ENCODE measurements at regions not wholly inside any gene's neighbourhood (a gene's known extent, or its start where the extent isn't known, plus 50 kb on each side); places are given as distances from the start of the nearest gene placed in this dataset.

DNA sequence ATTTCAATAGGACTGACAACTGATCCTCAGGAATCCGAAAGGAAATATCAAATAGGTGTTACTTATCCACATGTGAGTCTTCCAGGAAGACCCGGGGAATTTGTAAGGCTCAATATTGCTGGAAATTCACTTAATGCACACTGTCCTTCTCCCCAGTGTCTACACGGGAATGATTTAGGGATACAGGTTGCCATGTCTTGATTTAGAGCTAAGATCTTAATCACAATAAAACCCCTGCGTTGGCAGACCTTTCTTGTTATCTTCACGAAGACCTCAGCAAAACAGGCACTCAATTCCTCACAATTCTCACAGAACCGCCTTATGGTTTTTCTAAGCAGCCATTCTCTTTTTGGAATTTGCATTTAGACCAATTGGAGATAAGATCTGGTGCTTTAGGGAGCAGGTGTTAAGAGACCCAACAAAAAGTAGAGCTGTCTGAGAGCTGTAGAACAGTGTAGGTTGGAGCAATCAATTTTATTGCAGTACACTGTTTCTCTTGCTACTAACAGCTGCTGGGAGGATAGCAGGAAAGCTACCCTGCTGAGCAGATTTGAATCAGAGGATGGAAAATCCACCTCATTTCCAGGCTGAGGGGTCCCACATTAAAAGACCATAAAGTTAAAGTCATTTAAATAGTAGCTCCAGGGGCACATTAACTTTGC, 925.7 kb downstream of the EPHA3 start:
- Mint-ChIP-seq H3K4me1 (no peaks in the 10 kb centered on the region), H3K27ac (no peak overlapping the region), H3K36me3 (no peaks in the 10 kb centered on the region), H3K4me3 (no peak overlapping the region), H3K9me3 (peaks cover 0 to 6% (median 4%) of the 10 kb centered on the region in 7 donors), H3K27me3 (ENCODE audit: low read depth in 3 of 3) (no peaks in the 10 kb centered on the region)
- Histone ChIP-seq H3K79me2 (ENCODE audit: insufficient read depth, low read length) (no peaks in the 10 kb centered on the region), H3K4me2 (replicated peaks; ENCODE audit: extremely low read depth, low read length, poor library complexity, severe bottlenecking) (no peak overlapping the region), H3K4me1 (ENCODE audit: control insufficient read depth in 1 of 2, insufficient read depth in 2 of 2, low read length in 2 of 2) (no peaks in the 10 kb centered on the region), H3K27me3 (ENCODE audit: control insufficient read depth in 2 of 2, insufficient read depth in 2 of 2, low read length in 2 of 2) (no peaks in the 10 kb centered on the region), H3K27ac (ENCODE audit: low read depth in 1 of 2, low read length in 2 of 2) (no peak overlapping the region), H2AFZ (ENCODE audit: insufficient read depth, low read depth, low read length, poor library complexity, severe bottlenecking) (no peak overlapping the region), H3K36me3 (replicated peaks in 1 of 2; ENCODE audit: control insufficient read depth in 1 of 2, insufficient read depth in 2 of 2, low read length in 2 of 2) (no peaks in the 10 kb centered on the region), H3K9me3 (replicated peaks in 1 of 2; ENCODE audit: control insufficient read depth in 1 of 2, insufficient read depth in 1 of 2, low read length in 2 of 2) (peaks cover 0 to 3% of the 10 kb centered on the region in 2 donors), H3K9ac (ENCODE audit: insufficient read depth, low read length, poor library complexity, severe bottlenecking) (no peak overlapping the region), H3K4me3 (replicated peaks in 1 of 3; ENCODE audit: low read depth in 2 of 3, low read length in 3 of 3) (no peak overlapping the region), H4K20me1 (ENCODE audit: insufficient read depth, low read length) (no peaks in the 10 kb centered on the region)
- whole genome bisulfite sequencing (ENCODE audit: insufficient coverage): 92% methylated on average over 2 of the region's 6 CpGs
- TF ChIP-seq, protein P1, sequence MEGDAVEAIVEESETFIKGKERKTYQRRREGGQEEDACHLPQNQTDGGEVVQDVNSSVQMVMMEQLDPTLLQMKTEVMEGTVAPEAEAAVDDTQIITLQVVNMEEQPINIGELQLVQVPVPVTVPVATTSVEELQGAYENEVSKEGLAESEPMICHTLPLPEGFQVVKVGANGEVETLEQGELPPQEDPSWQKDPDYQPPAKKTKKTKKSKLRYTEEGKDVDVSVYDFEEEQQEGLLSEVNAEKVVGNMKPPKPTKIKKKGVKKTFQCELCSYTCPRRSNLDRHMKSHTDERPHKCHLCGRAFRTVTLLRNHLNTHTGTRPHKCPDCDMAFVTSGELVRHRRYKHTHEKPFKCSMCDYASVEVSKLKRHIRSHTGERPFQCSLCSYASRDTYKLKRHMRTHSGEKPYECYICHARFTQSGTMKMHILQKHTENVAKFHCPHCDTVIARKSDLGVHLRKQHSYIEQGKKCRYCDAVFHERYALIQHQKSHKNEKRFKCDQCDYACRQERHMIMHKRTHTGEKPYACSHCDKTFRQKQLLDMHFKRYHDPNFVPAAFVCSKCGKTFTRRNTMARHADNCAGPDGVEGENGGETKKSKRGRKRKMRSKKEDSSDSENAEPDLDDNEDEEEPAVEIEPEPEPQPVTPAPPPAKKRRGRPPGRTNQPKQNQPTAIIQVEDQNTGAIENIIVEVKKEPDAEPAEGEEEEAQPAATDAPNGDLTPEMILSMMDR (IDR thresholded peaks at IDR 0.05): no peak
- no peak for DNase-seq
- intact Hi-C loops (cut with micrococcal nuclease): no loop called here

DNA sequence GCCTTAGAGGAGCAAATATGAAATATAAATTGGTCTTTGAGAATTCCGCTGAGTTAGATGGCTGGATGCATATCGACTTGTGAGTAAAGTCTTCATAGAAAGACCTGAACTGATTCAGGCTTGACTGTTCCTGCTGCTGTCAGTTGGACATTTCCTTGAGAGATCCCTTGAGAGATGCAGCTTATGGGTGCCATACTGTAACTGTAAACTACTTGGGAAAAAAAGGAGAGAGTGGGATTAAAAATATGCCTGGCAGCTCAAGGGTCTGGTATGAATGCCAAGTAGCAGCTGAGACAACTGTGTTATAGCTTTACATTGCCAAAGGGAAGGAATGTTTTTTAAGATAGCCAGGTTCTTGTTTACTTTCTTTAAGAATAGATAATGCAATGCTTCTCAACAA, 926.6 kb downstream of the EPHA3 start:
- Mint-ChIP-seq H3K9me3 (peaks cover 0 to 6% (median 2%) of the 10 kb centered on the region in 7 donors), H3K27me3 (ENCODE audit: low read depth in 3 of 3) (no peaks in the 10 kb centered on the region), H3K4me3 (no peak overlapping the region), H3K4me1 (no peaks in the 10 kb centered on the region), H3K27ac (no peak overlapping the region), H3K36me3 (no peaks in the 10 kb centered on the region)
- Histone ChIP-seq H3K27ac (ENCODE audit: low read depth in 1 of 2, low read length in 2 of 2) (no peak overlapping the region), H4K20me1 (ENCODE audit: insufficient read depth, low read length) (no peaks in the 10 kb centered on the region), H3K9me3 (replicated peaks in 1 of 2; ENCODE audit: control insufficient read depth in 1 of 2, insufficient read depth in 1 of 2, low read length in 2 of 2) (peaks cover 0 to under 1% of the 10 kb centered on the region in 2 donors), H3K79me2 (ENCODE audit: insufficient read depth, low read length) (no peaks in the 10 kb centered on the region), H3K9ac (ENCODE audit: insufficient read depth, low read length, poor library complexity, severe bottlenecking) (no peak overlapping the region), H3K4me2 (replicated peaks; ENCODE audit: extremely low read depth, low read length, poor library complexity, severe bottlenecking) (no peak overlapping the region), H3K27me3 (ENCODE audit: control insufficient read depth in 2 of 2, insufficient read depth in 2 of 2, low read length in 2 of 2) (no peaks in the 10 kb centered on the region), H2AFZ (ENCODE audit: insufficient read depth, low read depth, low read length, poor library complexity, severe bottlenecking) (no peak overlapping the region), H3K4me3 (replicated peaks in 1 of 3; ENCODE audit: low read depth in 2 of 3, low read length in 3 of 3) (no peak overlapping the region), H3K4me1 (ENCODE audit: control insufficient read depth in 1 of 2, insufficient read depth in 2 of 2, low read length in 2 of 2) (no peaks in the 10 kb centered on the region), H3K36me3 (replicated peaks in 1 of 2; ENCODE audit: control insufficient read depth in 1 of 2, insufficient read depth in 2 of 2, low read length in 2 of 2) (no peaks in the 10 kb centered on the region)
- WGBS (ENCODE audit: insufficient coverage): 87% methylated on average over 2 of the region's 2 CpGs
- intact Hi-C loops (cut with micrococcal nuclease): no loop called here
- DNase-seq: no peak
- TF ChIP-seq, protein P1 (IDR thresholded peaks at IDR 0.05): no peak
